ENCODE measurements at regions not wholly inside any gene's neighbourhood (a gene's known extent, or its start where the extent isn't known, plus 50 kb on each side); places are given as distances from the start of the nearest gene placed in this dataset.

DNA sequence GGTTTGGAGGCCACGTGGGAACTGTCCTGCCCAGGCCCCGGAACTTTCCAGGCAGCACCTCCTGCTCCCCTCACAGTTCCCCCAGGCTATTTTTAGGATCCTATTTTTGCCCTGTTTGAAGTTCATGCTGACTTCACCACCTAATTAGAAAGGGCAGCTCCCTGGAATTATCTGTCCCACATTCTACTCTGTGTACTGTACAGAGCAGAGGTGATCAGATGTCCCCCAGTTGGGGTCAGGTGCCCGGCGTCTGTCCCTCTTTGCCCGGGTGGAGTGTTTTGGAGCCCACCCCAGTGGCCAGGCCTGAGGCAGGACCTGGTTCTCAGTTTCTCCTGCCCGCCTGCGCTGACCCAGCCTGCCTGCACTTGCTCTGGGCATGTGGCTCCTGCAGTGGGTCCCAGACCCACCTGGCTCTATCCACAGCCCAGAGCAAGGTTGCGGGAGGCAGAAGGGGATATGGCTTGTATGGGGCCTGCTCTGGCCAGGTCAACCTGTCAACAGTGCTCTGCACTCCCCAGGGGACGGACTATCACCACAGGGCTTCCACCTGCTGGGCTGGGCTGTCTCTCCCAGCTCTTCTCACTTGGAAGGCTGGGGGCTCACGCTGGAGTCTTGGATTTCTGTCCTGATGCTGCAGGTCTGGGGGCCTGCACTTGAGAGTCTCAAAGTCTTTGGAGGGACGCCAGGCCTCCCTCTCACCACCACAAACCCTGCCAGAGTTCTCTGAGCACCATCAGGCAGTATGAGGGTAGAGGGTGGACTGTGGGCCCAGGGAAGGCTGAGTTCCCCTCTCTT, 268.3 kb downstream of the GADD45G start:
- Histone ChIP-seq H3K36me3 (replicated peaks; ENCODE audit: control insufficient read depth, insufficient read depth, low read length) (no peaks in the 10 kb centered on the region), H3K27me3 (ENCODE audit: control insufficient read depth, insufficient read depth, low read length) (no peaks in the 10 kb centered on the region), H3K4me3 (ENCODE audit: insufficient read depth, low read depth, low read length) (no peak overlapping the region)
- DNase-seq = no peak

DNA sequence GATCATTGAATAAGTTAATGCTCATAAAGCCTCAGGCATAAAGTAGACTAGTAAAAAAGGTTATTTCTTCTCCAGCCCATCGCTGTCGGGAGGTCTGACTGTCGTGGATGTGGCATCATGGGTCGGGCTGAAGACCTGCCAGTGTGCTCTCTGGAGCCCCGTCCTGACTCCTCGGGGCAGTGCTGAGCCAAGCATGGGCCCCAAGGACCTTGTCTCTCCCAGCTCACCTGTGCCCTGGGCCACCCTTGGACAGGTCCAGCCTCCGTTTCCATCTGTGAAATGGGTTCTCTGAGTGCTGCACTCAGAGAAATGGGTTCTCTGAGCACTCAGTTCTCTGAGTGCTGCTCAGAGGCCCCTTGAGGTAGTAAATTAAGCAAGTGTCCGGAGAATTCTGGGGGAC, 269.0 kb downstream of the GADD45G start:
- no peak for DNase-seq
- no peak overlapping the region for H3K4me3 ChIP-seq (ENCODE audit: insufficient read depth, low read depth, low read length)
- no peaks in the 10 kb centered on the region for H3K27me3 ChIP-seq (ENCODE audit: control insufficient read depth, insufficient read depth, low read length)
- no peaks in the 10 kb centered on the region for H3K36me3 ChIP-seq (replicated peaks; ENCODE audit: control insufficient read depth, insufficient read depth, low read length)

DNA sequence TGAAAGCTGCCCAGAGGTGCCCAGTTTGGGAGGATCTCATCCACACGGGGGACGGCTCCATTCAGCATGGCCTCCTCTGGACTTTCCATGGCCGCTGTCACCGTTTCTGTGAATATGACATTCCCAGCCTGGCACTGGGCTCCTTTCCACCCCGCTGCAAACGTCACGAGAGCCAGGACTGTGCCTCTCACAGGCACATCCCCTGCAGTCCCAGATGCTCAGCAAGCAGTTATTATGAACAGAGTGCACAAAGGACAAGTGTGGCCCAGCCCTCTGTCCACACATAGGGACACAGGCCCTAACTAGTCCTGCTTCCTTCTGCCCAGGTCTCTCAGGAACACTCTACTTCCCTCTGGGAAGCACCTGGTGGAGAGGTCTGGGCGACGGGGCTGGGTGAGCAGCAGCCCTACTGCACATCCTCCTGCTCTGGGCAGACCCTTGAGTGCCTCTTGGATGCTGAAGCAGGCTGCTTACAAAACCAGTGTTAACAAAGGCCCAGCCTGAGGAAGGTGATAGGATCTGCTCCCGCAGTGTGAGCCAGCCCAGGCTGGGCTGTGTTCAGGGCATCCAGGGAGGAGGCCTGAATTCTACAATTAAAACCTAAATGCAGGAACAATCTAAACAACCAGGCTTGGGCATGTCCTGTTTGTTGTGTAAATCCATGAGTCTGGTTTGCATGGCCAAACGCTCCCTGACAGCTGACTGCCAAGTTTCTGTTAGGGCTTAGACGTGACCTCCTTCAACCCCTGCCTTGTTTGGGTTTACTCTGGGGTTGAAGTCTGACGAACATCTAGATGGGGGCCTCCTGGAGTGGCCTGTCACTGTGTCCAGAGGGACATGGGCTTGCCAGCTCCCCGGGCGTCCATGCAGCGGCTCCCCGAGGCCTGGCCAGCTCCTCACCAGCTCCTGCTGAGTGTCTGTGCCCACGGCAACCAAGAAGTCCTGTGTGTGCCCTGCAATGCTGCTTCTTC, 269.8 kb downstream of the GADD45G start:
- Histone ChIP-seq H3K4me3 (ENCODE audit: insufficient read depth, low read depth, low read length) (no peak overlapping the region), H3K27me3 (ENCODE audit: control insufficient read depth, insufficient read depth, low read length) (no peaks in the 10 kb centered on the region), H3K36me3 (replicated peaks; ENCODE audit: control insufficient read depth, insufficient read depth, low read length) (no peaks in the 10 kb centered on the region)
- no peak for DNase-seq

DNA sequence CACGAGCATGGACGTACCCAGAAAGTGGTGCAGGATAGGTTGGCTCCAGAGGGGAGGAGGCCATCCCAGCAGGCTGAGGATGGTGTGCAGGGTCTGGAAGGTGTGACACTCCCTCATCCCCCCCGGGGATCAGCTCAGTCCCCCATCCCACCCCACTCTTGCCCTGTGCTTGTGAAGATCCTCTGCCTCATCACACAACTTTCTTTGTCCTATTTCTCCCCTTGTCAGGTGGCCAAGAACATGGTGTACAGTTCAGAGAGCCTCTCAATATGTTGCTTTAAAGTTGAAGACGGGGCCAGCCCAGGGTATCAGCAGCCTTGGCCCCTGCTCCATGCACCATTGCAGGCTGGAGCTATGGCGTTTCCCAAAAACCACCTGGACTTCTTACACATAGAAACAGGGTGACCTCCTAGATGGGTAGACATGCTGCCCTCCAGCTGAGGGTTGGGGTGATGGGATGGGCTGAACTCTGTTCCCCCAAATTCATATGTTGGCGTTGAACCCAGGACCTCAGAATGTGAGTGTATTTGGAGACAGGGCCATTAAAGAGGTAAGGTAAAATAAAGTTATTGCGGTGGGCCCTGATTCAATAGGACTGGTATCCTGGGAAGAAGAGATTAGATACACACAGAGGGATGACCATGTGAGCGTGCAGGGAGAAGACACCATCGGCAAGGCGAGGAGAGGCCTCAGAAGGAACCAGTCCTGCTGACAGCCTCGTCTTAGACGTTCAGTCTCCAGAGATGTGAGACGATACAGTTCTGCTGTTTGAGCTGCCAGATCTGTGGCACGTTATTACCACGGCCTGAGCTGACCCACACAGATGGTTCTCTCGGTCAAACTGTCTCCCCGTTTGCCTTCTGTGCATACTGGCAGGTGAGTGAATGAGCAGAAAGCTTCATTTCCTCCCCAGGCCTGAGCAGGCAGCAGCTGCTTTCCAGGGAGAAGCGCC, 272.5 kb downstream of the GADD45G start:
- Histone ChIP-seq H3K4me3 (ENCODE audit: insufficient read depth, low read depth, low read length) (no peak overlapping the region), H3K27me3 (ENCODE audit: control insufficient read depth, insufficient read depth, low read length) (no peaks in the 10 kb centered on the region), H3K36me3 (replicated peaks; ENCODE audit: control insufficient read depth, insufficient read depth, low read length) (no peaks in the 10 kb centered on the region)
- no peak for DNase-seq

DNA sequence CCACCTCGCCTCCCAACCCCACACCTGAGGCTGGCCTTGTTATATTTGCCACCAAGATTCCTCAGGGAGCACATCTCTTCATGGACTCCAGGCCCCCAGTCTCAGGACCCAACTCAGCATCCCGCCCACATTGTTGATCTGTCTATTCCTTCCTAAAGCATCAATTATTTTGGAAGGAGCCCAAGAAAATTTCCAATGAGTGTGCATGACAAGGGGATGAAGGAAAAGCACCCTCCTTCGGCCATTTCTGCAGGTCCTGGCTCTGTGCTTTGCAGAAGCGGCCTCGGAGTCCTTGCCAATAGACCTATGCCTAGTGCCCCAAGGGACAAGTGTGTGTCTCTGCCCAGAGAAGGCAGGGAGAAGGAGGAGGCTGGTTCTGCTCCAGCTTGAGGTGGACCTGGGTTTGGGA, 273.2 kb downstream of the GADD45G start:
- Histone ChIP-seq H3K27me3 (ENCODE audit: control insufficient read depth, insufficient read depth, low read length) (no peaks in the 10 kb centered on the region), H3K36me3 (replicated peaks; ENCODE audit: control insufficient read depth, insufficient read depth, low read length) (no peaks in the 10 kb centered on the region), H3K4me3 (ENCODE audit: insufficient read depth, low read depth, low read length) (no peak overlapping the region)
- no peak for DNase-seq

DNA sequence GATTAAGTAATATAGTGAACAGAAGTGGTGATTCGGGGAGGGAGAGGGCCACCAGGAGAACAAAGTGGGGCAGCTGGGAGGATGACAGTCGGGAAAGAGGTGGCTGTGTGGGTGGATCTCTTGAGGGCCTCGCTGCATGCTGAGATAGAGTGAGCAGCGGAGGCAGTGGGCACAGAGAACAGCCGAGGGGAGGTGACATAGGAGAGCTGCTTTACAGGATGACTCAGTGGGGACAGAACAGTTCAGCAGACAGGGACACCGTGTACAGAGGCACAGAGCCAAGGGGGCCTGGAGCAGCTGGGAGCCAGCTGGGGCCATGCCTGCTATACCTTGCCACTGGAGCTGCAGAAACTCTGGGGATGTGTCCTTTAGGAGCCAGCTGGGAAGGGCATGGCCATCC, 273.9 kb downstream of the GADD45G start:
- Histone ChIP-seq H3K36me3 (replicated peaks; ENCODE audit: control insufficient read depth, insufficient read depth, low read length) (no peaks in the 10 kb centered on the region), H3K27me3 (ENCODE audit: control insufficient read depth, insufficient read depth, low read length) (no peaks in the 10 kb centered on the region), H3K4me3 (ENCODE audit: insufficient read depth, low read depth, low read length) (no peak overlapping the region)
- no peak for DNase-seq

DNA sequence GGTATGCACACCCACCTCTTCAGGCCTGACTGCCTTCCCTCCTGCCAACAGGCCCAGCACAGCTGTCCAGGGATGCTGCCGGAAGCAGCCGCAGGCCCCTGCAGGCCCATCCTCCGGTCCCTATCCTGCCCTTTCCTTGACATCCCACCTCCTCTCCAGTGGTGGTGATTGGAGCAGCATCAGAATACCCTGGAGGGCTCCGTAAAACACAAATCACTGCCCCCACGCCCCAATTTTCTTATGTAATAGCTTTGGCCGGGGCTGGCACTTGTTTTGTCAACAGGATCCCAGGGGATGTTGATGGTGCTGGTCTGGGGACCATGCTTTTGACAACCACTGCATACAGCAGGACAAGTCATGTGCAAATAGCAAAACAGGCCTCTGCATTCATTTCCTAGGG, 274.5 kb downstream of the GADD45G start:
- Histone ChIP-seq H3K36me3 (replicated peaks; ENCODE audit: control insufficient read depth, insufficient read depth, low read length) (no peaks in the 10 kb centered on the region), H3K4me3 (ENCODE audit: insufficient read depth, low read depth, low read length) (no peak overlapping the region), H3K27me3 (ENCODE audit: control insufficient read depth, insufficient read depth, low read length) (no peaks in the 10 kb centered on the region)
- DNase-seq = no peak

DNA sequence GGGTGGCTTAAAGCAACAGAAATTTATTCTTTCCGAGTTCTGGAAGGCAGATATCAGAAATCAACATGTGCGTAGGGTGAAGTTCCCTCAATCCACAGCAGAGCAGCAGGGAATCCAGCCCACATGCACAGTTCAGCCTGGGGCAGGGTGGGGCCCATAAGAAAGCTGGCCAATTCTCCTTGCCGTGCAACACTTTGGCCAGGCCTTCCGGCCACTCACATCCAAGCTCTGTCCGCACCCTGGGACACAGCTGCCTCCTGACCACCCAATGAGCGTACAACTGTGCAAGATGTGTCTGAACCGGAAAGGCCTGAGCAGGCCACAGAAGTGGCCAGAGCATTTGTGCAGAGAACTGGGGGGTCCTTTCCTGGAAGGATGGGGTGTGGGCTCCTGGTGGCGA, 274.9 kb downstream of the GADD45G start:
- no peak overlapping the region for H3K4me3 ChIP-seq (ENCODE audit: insufficient read depth, low read depth, low read length)
- H3K27me3 ChIP-seq (ENCODE audit: control insufficient read depth, insufficient read depth, low read length) = no peaks in the 10 kb centered on the region
- no peaks in the 10 kb centered on the region for H3K36me3 ChIP-seq (replicated peaks; ENCODE audit: control insufficient read depth, insufficient read depth, low read length)
- DNase-seq = no peak

DNA sequence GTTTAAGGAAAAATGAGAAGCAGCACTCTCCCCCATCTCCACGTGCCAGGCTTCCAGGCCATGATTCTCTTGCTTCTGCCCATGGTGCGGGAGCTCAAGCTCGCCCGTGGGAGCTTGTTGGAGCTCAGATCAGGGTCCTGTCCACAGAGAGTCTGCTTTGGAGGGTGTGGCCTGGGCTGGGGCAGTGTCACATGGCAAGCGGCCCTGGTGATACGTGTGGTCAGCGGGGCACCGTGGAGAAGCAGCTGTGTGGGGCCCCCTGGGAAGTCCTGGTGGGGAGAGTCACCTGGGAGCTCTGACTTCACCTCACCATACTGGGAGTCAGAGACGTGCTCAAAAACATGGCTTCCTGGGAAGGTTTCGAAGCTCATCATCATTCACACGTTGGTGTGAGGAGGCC, 275.3 kb downstream of the GADD45G start:
- Histone ChIP-seq H3K27me3 (ENCODE audit: control insufficient read depth, insufficient read depth, low read length) (no peaks in the 10 kb centered on the region), H3K4me3 (ENCODE audit: insufficient read depth, low read depth, low read length) (no peak overlapping the region), H3K36me3 (replicated peaks; ENCODE audit: control insufficient read depth, insufficient read depth, low read length) (no peaks in the 10 kb centered on the region)
- DNase-seq = no peak

DNA sequence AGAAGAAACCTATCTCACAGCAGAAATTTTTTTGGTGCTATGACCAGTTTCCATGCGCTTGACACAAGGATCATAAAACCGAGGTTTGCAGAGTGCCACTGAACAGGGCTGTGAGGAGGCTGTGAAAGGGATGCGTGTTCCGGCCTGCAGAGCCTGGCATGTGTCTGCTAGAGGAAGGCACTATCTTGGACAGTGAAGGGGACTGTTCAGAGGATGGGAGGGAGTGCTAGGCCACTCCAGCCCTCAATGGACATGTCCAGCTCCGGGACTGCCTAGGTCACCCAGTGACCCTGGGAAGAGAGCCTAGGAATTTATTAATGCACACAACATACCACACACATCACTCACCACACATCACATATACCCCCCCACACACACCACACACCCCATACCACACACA, 275.9 kb downstream of the GADD45G start:
- DNase-seq = no peak
- Histone ChIP-seq H3K36me3 (replicated peaks; ENCODE audit: control insufficient read depth, insufficient read depth, low read length) (no peaks in the 10 kb centered on the region), H3K4me3 (ENCODE audit: insufficient read depth, low read depth, low read length) (no peak overlapping the region), H3K27me3 (ENCODE audit: control insufficient read depth, insufficient read depth, low read length) (no peaks in the 10 kb centered on the region)

DNA sequence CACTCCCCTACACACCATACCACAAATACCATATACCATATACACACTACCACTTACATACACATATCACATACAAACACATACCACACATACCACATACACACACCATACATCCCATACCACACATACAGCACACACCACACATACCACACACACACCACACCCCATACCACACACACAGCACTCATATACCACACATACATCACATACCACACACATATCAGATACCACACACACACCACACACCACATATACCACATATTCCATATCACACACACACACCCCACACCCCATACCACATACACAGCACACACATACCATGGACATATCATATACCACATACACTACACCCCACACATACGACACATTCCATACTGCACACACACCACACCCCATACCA, 276.6 kb downstream of the GADD45G start:
- Histone ChIP-seq H3K4me3 (ENCODE audit: insufficient read depth, low read depth, low read length) (no peak overlapping the region), H3K27me3 (ENCODE audit: control insufficient read depth, insufficient read depth, low read length) (no peaks in the 10 kb centered on the region), H3K36me3 (replicated peaks; ENCODE audit: control insufficient read depth, insufficient read depth, low read length) (no peaks in the 10 kb centered on the region)
- no peak for DNase-seq

DNA sequence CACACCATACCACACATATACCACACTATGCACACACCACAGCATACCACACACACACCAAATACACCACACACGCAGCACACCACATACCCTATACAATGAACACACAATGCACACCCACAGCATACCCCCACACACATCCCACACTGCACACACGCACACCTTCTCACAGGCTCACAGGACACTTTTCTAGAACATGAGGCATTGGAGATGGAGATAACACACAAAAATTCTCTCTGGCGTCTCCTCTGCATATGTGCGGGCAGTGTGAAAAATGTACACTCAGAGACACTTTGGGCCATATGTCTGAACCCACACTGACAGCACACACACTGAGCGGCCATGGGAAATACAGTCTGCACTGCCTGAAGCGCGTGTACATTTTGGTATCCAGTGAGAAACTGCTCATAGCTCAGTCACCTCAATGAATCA, 278.1 kb downstream of the GADD45G start:
- Histone ChIP-seq H3K4me3 (ENCODE audit: insufficient read depth, low read depth, low read length) (no peak overlapping the region), H3K27me3 (ENCODE audit: control insufficient read depth, insufficient read depth, low read length) (no peaks in the 10 kb centered on the region), H3K36me3 (replicated peaks; ENCODE audit: control insufficient read depth, insufficient read depth, low read length) (no peaks in the 10 kb centered on the region)
- no peak for DNase-seq

DNA sequence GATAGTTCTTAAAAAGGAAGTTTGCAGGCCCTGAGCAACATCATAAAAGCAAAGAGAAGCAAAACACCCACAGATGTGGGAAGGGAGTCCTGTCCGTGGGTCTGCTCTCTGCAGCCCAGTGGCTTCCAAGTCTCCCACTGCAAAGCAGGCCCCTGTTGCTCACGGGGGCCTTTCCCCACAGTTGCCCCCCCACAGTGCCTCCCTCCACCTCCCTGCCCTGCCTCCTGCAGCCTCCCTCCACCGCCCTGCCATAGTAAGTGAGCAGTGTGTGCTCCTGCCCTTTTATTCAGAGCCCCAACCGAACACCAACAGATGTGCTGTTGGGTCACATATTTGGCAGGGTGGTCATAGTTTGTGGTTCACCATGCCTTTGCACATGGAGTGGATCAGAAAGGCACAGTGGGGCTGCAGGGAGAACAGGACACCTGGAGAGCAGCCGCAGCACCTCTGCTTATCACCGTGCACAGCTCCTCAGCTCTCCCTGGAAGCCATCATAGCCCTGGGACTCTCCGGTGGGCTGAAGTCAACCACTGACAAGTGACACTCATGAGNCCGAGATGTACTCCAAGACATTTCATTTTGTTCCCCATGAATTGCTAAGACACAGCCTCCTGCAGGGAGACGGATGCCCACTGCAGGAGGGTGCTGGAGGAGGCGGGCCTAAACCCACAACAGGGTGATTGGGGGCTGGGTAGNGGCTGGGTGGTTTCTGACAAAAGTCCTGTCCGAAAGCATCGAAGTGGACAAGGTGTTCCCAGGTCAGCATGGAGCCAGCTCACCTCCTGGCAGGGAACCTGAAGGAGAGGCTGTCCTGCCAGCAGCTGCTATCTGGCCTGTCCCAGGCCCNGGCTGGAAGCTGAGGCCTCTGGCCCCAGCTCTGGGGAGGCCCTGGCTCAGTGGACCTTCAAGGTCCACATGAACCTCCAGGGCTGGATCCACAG, 278.9 kb downstream of the GADD45G start:
- H3K4me3 ChIP-seq (ENCODE audit: insufficient read depth, low read depth, low read length) = no peak overlapping the region
- H3K27me3 ChIP-seq (ENCODE audit: control insufficient read depth, insufficient read depth, low read length) = no peaks in the 10 kb centered on the region
- H3K36me3 ChIP-seq (replicated peaks; ENCODE audit: control insufficient read depth, insufficient read depth, low read length) = no peaks in the 10 kb centered on the region
- DNase-seq = no peak
